GM23248 (cell line): ENCODE measurements at regions not wholly inside any gene's neighbourhood (a gene's known extent, or its start where the extent isn't known, plus 50 kb on each side); places are given as distances from the start of the nearest gene placed in this dataset.

Experiments used
- DNase-seq: peaks from one replicate; pipeline ENCODE4 v3.0.0-alpha.2; 2015
- H2AFZ ChIP-seq: fragments of 200-600 bp; sonication (generic); 2 replicates; pipeline ENCODE4 v1.6.1; 2016; ENCODE audit warnings: antibody characterized with exemption
- H3F3A ChIP-seq: fragments of 200-600 bp; sonication (generic); 2 replicates; pipeline ENCODE4 v1.6.1; 2016; ENCODE audit warnings: mild to moderate bottlenecking, antibody characterized with exemption, mixed run types; ENCODE audit not compliant: insufficient read depth
- H3K27ac ChIP-seq: fragments of 200-600 bp; sonication (generic); 2 replicates; pipeline ENCODE4 v1.5.1; 2016; ENCODE audit warnings: mild to moderate bottlenecking
- H3K27me3 ChIP-seq: fragments of 200-600 bp; sonication (generic); replicated peaks from 2 replicates; pipeline ENCODE4 v1.6.1; 2016; ENCODE audit warnings: mild to moderate bottlenecking; ENCODE audit not compliant: insufficient read depth
- H3K36me3 ChIP-seq: fragments of 200-600 bp; sonication (generic); 2 replicates; pipeline ENCODE4 v1.6.1; 2016; ENCODE audit warnings: low read depth, mild to moderate bottlenecking
- H3K4me1 ChIP-seq: fragments of 200-600 bp; sonication (generic); 2 replicates; pipeline ENCODE4 v1.6.1; 2016; ENCODE audit warnings: mild to moderate bottlenecking; ENCODE audit not compliant: insufficient read depth
- H3K4me2 ChIP-seq: fragments of 200-600 bp; sonication (generic); one replicate; pipeline ENCODE4 v1.6.1; 2016; ENCODE audit warnings: mild to moderate bottlenecking; ENCODE audit not compliant: unreplicated experiment
- H3K4me3 ChIP-seq: fragments of 200-600 bp; sonication (generic); 2 replicates; pipeline ENCODE4 v1.5.1; 2016; ENCODE audit warnings: mild to moderate bottlenecking
- H3K79me2 ChIP-seq: fragments of 200-600 bp; sonication (generic); 2 replicates; pipeline ENCODE4 v1.6.1; 2016; ENCODE audit warnings: mild to moderate bottlenecking; ENCODE audit not compliant: insufficient read depth
- H3K9ac ChIP-seq: fragments of 200-600 bp; sonication (generic); 2 replicates; pipeline ENCODE4 v1.6.1; 2016; ENCODE audit warnings: mild to moderate bottlenecking
- H3K9me2 ChIP-seq: fragments of 200-600 bp; sonication (generic); 2 replicates; pipeline ENCODE4 v1.6.1; 2016; ENCODE audit warnings: mixed run types, mild to moderate bottlenecking, moderate library complexity; ENCODE audit not compliant: insufficient read depth
- H3K9me3 ChIP-seq: fragments of 200-600 bp; sonication (generic); one replicate; pipeline ENCODE4 v1.6.1; 2017; ENCODE audit warnings: low read depth
- H4K20me1 ChIP-seq: fragments of 200-600 bp; sonication (generic); 2 replicates; pipeline ENCODE4 v1.6.0; 2016; ENCODE audit not compliant: insufficient read depth
- EZH2 ChIP-seq: fragments of 200-600 bp; sonication (generic); IDR thresholded peaks from 2 replicates; pipeline ENCODE4 v1.6.1; 2018; ENCODE audit warnings: antibody characterized with exemption, mild to moderate bottlenecking; ENCODE audit not compliant: insufficient read depth, poor library complexity, severe bottlenecking
- EZH2phosphoT487 ChIP-seq: fragments of 200-600 bp; sonication (generic); IDR thresholded peaks from 2 replicates; pipeline ENCODE4 v1.6.1; 2018; ENCODE audit warnings: antibody characterized with exemption, moderate library complexity, mild to moderate bottlenecking, low read depth; ENCODE audit not compliant: insufficient read depth
- WGBS, 2 experiments: methylation state at CpG; one replicate each; pipeline ENCODE4 v1.1.6; 2015 to 2017; ENCODE audit warnings: low lambda C conversion rate in 2 of 2, low coverage in 1 of 2; ENCODE audit errors: missing lambda C conversion rate in 2 of 2; 5-methylcytosine and 5-hydroxymethylcytosine counted together
- in situ Hi-C: fragments of 300-500 bp; cut with MboI; formaldehyde crosslinking; loops from 2 replicates; pipeline ENCODE4 v1.15.0; 2020

GRCh38 chr5:143506836-143507552 lies 103.5 kb upstream of the NR3C1 start:
- Histone ChIP-seq H2AFZ (peak overlapping the region; percentile 35), H3K4me3 (peak overlapping the region; percentile 39), H3K9me3 (no peaks in the 10 kb centered on the region), H3K27ac (peak overlapping the region; percentile 73), H4K20me1 (no peaks in the 10 kb centered on the region), H3K9ac (peak overlapping the region; percentile 14), H3F3A (peaks cover 44% of the 10 kb centered on the region), H3K36me3 (no peaks in the 10 kb centered on the region), H3K4me2 (peak overlapping the region; percentile 63), H3K27me3 (no peaks in the 10 kb centered on the region), H3K9me2 (no peaks in the 10 kb centered on the region), H3K79me2 (no peaks in the 10 kb centered on the region), H3K4me1 (peaks cover 32% of the 10 kb centered on the region)
- peak; percentile 97 for DNase-seq
- TF ChIP-seq EZH2phosphoT487 (peak; percentile 89), EZH2 (no peak)
- 0% methylated on average over 1 of the region's 1 CpG for WGBS, 2 experiments
- in situ Hi-C loops: no loop called here

- peak overlapping the region; percentile 73 for H3K27ac ChIP-seq
- H3K9me3 ChIP-seq: no peaks in the 10 kb centered on the region
- no peaks in the 10 kb centered on the region for H3K9me2 ChIP-seq
- H3K4me2 ChIP-seq: no peak overlapping the region
- H3K27me3 ChIP-seq: no peaks in the 10 kb centered on the region
- H3K4me3 ChIP-seq: no peak overlapping the region
- no peaks in the 10 kb centered on the region for H4K20me1 ChIP-seq
- in situ Hi-C loops: no loop called here
- H2AFZ ChIP-seq: no peak overlapping the region
- WGBS, 2 experiments: 94 to 96% methylated on average over 1 of the region's 1 CpG
- no peaks in the 10 kb centered on the region for H3K79me2 ChIP-seq
- peaks cover 50% of the 10 kb centered on the region for H3F3A ChIP-seq
- no peak for DNase-seq
- no peaks in the 10 kb centered on the region for H3K36me3 ChIP-seq
- TF ChIP-seq EZH2phosphoT487 (no peak), EZH2 (no peak)
- peaks cover 40% of the 10 kb centered on the region for H3K4me1 ChIP-seq
- no peak overlapping the region for H3K9ac ChIP-seq
Measured at GRCh38 chr5:143505934-143506333, 102.4 kb upstream of the NR3C1 start.

GRCh38 chr5:143505354-143505753 lies 101.9 kb upstream of the NR3C1 start:
- Histone ChIP-seq H3K4me1 (peaks cover 44% of the 10 kb centered on the region), H3K4me2 (no peak overlapping the region), H3K36me3 (no peaks in the 10 kb centered on the region), H3K9me3 (no peaks in the 10 kb centered on the region), H2AFZ (no peak overlapping the region), H3K4me3 (no peak overlapping the region), H3K27me3 (no peaks in the 10 kb centered on the region), H3K79me2 (no peaks in the 10 kb centered on the region), H3F3A (peaks cover 55% of the 10 kb centered on the region), H3K9me2 (no peaks in the 10 kb centered on the region), H4K20me1 (no peaks in the 10 kb centered on the region), H3K27ac (no peak overlapping the region), H3K9ac (no peak overlapping the region)
- in situ Hi-C loops: no loop called here
- no peak for TF ChIP-seq EZH2phosphoT487
- no peak for TF ChIP-seq EZH2
- DNase-seq: no peak

GRCh38 chr5:143501310-143502044 lies 98.0 kb upstream of the NR3C1 start:
- Histone ChIP-seq H3K79me2 (no peaks in the 10 kb centered on the region), H3K9ac (peak overlapping the region; percentile 37; the same call in 1 of the 2 replicates), H3K9me3 (no peaks in the 10 kb centered on the region), H3K9me2 (no peaks in the 10 kb centered on the region), H3K4me1 (peaks cover 26% of the 10 kb centered on the region), H3K4me3 (no peak overlapping the region), H3K4me2 (peak overlapping the region; percentile 70), H3K36me3 (no peaks in the 10 kb centered on the region), H3F3A (peaks cover 31% of the 10 kb centered on the region), H3K27me3 (no peaks in the 10 kb centered on the region), H3K27ac (peak overlapping the region; percentile 55), H2AFZ (peak overlapping the region; percentile 75), H4K20me1 (no peaks in the 10 kb centered on the region)
- DNase-seq: peak; percentile 79
- in situ Hi-C loops: no loop called here
- TF ChIP-seq EZH2: no peak
- no peak for TF ChIP-seq EZH2phosphoT487
- WGBS, 2 experiments: 43 to 57% methylated on average over 7 of the region's 7 CpGs
